HL-60 (cell line): ENCODE measurements at regions not wholly inside any gene's neighbourhood (a gene's known extent, or its start where the extent isn't known, plus 50 kb on each side); places are given as distances from the start of the nearest gene placed in this dataset.

Experiments used
- GABPA ChIP-seq: IDR thresholded peaks from 2 replicates; pipeline ENCODE4 v1.6.1; 2012; ENCODE audit warnings: low read depth
- POLR2AphosphoS5 ChIP-seq: IDR thresholded peaks from 2 replicates; pipeline ENCODE4 v1.6.1; 2012; ENCODE audit warnings: low read depth
- SPI1 ChIP-seq: IDR thresholded peaks from 2 replicates; pipeline ENCODE4 v1.6.1; 2012; ENCODE audit warnings: low read depth, mild to moderate bottlenecking, borderline replicate concordance
- TF ChIP-seq, protein P1 (sequence below): IDR thresholded peaks from one replicate; pipeline ENCODE4 v1.5.1; 2011; ENCODE audit warnings: low read length, control low read depth, inconsistent platforms; ENCODE audit not compliant: insufficient read depth
- TF ChIP-seq, protein P2 (sequence below): IDR thresholded peaks from 2 replicates; pipeline ENCODE4 v1.6.1; 2012; ENCODE audit warnings: low read depth; ENCODE audit not compliant: insufficient replicate concordance

DNA sequence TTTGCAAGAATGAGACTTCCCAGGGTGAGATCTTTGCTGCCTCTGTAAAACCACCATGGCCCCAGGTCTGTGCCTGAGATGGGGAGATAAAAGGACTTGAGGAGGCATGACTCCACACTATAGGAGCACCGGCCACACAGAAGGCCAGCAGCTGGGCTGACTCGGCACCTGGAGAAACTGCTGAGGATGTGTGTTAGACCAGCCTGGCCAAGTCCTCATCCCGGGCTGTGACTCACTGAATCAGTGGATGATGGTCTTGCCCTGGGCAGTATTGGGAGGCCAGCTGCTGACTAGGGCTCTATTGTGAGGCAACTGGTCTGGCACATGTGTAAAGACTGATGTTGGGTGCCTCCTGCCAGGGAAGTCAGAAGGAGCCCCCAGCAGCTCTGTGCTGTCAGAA lies 286.2 kb downstream of the ACTL7B start:
- TF ChIP-seq, protein P1, sequence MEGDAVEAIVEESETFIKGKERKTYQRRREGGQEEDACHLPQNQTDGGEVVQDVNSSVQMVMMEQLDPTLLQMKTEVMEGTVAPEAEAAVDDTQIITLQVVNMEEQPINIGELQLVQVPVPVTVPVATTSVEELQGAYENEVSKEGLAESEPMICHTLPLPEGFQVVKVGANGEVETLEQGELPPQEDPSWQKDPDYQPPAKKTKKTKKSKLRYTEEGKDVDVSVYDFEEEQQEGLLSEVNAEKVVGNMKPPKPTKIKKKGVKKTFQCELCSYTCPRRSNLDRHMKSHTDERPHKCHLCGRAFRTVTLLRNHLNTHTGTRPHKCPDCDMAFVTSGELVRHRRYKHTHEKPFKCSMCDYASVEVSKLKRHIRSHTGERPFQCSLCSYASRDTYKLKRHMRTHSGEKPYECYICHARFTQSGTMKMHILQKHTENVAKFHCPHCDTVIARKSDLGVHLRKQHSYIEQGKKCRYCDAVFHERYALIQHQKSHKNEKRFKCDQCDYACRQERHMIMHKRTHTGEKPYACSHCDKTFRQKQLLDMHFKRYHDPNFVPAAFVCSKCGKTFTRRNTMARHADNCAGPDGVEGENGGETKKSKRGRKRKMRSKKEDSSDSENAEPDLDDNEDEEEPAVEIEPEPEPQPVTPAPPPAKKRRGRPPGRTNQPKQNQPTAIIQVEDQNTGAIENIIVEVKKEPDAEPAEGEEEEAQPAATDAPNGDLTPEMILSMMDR, result no peak
- TF ChIP-seq, protein P2, sequence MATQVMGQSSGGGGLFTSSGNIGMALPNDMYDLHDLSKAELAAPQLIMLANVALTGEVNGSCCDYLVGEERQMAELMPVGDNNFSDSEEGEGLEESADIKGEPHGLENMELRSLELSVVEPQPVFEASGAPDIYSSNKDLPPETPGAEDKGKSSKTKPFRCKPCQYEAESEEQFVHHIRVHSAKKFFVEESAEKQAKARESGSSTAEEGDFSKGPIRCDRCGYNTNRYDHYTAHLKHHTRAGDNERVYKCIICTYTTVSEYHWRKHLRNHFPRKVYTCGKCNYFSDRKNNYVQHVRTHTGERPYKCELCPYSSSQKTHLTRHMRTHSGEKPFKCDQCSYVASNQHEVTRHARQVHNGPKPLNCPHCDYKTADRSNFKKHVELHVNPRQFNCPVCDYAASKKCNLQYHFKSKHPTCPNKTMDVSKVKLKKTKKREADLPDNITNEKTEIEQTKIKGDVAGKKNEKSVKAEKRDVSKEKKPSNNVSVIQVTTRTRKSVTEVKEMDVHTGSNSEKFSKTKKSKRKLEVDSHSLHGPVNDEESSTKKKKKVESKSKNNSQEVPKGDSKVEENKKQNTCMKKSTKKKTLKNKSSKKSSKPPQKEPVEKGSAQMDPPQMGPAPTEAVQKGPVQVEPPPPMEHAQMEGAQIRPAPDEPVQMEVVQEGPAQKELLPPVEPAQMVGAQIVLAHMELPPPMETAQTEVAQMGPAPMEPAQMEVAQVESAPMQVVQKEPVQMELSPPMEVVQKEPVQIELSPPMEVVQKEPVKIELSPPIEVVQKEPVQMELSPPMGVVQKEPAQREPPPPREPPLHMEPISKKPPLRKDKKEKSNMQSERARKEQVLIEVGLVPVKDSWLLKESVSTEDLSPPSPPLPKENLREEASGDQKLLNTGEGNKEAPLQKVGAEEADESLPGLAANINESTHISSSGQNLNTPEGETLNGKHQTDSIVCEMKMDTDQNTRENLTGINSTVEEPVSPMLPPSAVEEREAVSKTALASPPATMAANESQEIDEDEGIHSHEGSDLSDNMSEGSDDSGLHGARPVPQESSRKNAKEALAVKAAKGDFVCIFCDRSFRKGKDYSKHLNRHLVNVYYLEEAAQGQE, result no peak
- TF ChIP-seq POLR2AphosphoS5 (no peak), GABPA (no peak), SPI1 (no peak)
